A549 (cell line): ENCODE measurements at regions not wholly inside any gene's neighbourhood (a gene's known extent, or its start where the extent isn't known, plus 50 kb on each side); places are given as distances from the start of the nearest gene placed in this dataset.

Source experiments
- ATAC-seq, 2 experiments: fragments of 200-7000 bp in 1 of 2; fragments of >200 bp in 1 of 2; cut with Nextera tagmentation in 1 of 2; cut with Tn5 transposase in 1 of 2; 3 replicates each; pipeline versions ENCODE4 v1.8.0 to v1.9.1; 2018 to 2020; ENCODE audit warnings: mild to moderate bottlenecking in 1 of 2, moderate library complexity in 1 of 2
- CTCF ChIA-PET: fragments of 300-600 bp; sonication (Branson Sonifier 250); formaldehyde crosslinking; extraction: SDS; loops from one replicate; lab custom pipeline; 2021; ENCODE audit warnings: antibody characterized with exemption, inconsistent platforms; lab: Yijun Ruan, JAX
- POLR2A ChIA-PET: fragments of 350-600 bp; formaldehyde crosslinking; extraction: SDS; loops from one replicate; lab custom pipeline; 2021; ENCODE audit warnings: antibody characterized with exemption, inconsistent platforms; lab: Yijun Ruan, JAX
- DNase-seq, 2 experiments: peaks; one replicate each; pipeline versions ENCODE4 v3.0.0 to v3.0.0-alpha.2; 2011 to 2016; ENCODE audit warnings: low read depth in 1 of 2, low spot score in 1 of 2
- FAIRE-seq: peaks from 2 replicates; lab custom pipeline; 2011; peaks lifted over from hg19 to GRCh38; lab: Jason Lieb, UNC
- H3K27ac ChIP-seq, 2 experiments: fragments of >200 bp; sonication (Bioruptor Twin); formaldehyde crosslinking; 3 replicates each; pipeline ENCODE4 v1.5.1; 2016 to 2017
- H3K4me1 ChIP-seq: fragments of >200 bp; sonication (Bioruptor Twin); formaldehyde crosslinking; 3 replicates; pipeline ENCODE4 v1.6.1; 2016
- H3K4me2 ChIP-seq: fragments of >200 bp; sonication (Bioruptor Twin); formaldehyde crosslinking; 3 replicates; pipeline ENCODE4 v1.6.1; 2016
- H3K4me3 ChIP-seq: fragments of >200 bp; sonication (Bioruptor Twin); formaldehyde crosslinking; 3 replicates; pipeline ENCODE4 v1.5.1; 2016
- H3K9me3 ChIP-seq: fragments of >200 bp; sonication (Bioruptor Twin); formaldehyde crosslinking; 3 replicates; pipeline ENCODE4 v1.6.1; 2016
- CBX2 ChIP-seq: fragments of 200-600 bp; sonication (generic); IDR thresholded peaks from 2 replicates; pipeline ENCODE4 v1.6.1; 2016; ENCODE audit warnings: low read depth, mild to moderate bottlenecking, borderline replicate concordance
- CHD4 ChIP-seq: fragments of 200-600 bp; sonication (generic); IDR thresholded peaks from 2 replicates; pipeline ENCODE4 v1.6.1; 2016; ENCODE audit warnings: antibody characterized with exemption, mild to moderate bottlenecking, borderline replicate concordance
- EHF ChIP-seq: fragments of 250-450 bp; sonication (Bioruptor Pico); IDR thresholded peaks from 2 replicates; pipeline ENCODE4 v1.5.0; 2020; ENCODE audit warnings: mild to moderate bottlenecking
- EHMT2 ChIP-seq: fragments of 200-600 bp; sonication (generic); IDR thresholded peaks from 2 replicates; pipeline ENCODE4 v1.6.1; 2016; ENCODE audit warnings: antibody characterized with exemption, low read depth, mild to moderate bottlenecking, moderate library complexity
- EP300 ChIP-seq, 2 experiments: fragments of >200 bp; sonication (Bioruptor Twin); formaldehyde crosslinking; IDR thresholded peaks; 2 replicates in 1 of 2; 3 replicates in 1 of 2; pipeline ENCODE4 v1.6.1; 2016 to 2017
- FOSB ChIP-seq: fragments of 250-450 bp; sonication (Bioruptor Pico); IDR thresholded peaks from 2 replicates; pipeline ENCODE4 v1.5.0; 2020; ENCODE audit warnings: mild to moderate bottlenecking, moderate library complexity
- FOSL2 ChIP-seq, 2 experiments: fragments of 450-650 bp in 1 of 2; fragments of >200 bp in 1 of 2; sonication (Bioruptor Twin) in 1 of 2; formaldehyde crosslinking; IDR thresholded peaks; 2 replicates each; pipeline versions ENCODE4 v1.5.0 to v1.6.1; 2016 to 2020; ENCODE audit warnings: mild to moderate bottlenecking in 1 of 2, moderate library complexity in 1 of 2
- FOXS1 ChIP-seq: fragments of 250-450 bp; sonication (Bioruptor Pico); IDR thresholded peaks from 2 replicates; pipeline ENCODE4 v1.5.0; 2020; ENCODE audit warnings: mild to moderate bottlenecking, moderate library complexity
- HOXA7 ChIP-seq: fragments of 250-450 bp; sonication (Bioruptor Pico); IDR thresholded peaks from 2 replicates; pipeline ENCODE4 v1.5.0; 2020; ENCODE audit warnings: mild to moderate bottlenecking, moderate library complexity
- HOXB13 ChIP-seq: fragments of 250-450 bp; sonication (Bioruptor Pico); IDR thresholded peaks from 2 replicates; pipeline ENCODE4 v1.5.0; 2020; ENCODE audit warnings: low read depth, mild to moderate bottlenecking, moderate library complexity
- KDM5A ChIP-seq: fragments of 200-600 bp; sonication (generic); IDR thresholded peaks from 2 replicates; pipeline ENCODE4 v1.6.1; 2016; ENCODE audit warnings: antibody characterized with exemption, mild to moderate bottlenecking
- MAFK ChIP-seq: fragments of 450-650 bp; IDR thresholded peaks from 2 replicates; pipeline ENCODE4 v1.6.1; 2014; ENCODE audit not compliant: partially characterized antibody
- MYC ChIP-seq: IDR thresholded peaks from 2 replicates; pipeline ENCODE4 v1.6.1; 2012; ENCODE audit warnings: mild to moderate bottlenecking, inconsistent platforms, low read length, improper control_type of control experiment, borderline replicate concordance
- NPAS2 ChIP-seq: fragments of 250-450 bp; sonication (Bioruptor Pico); IDR thresholded peaks from 2 replicates; pipeline ENCODE4 v1.8.0; 2022; ENCODE audit warnings: mild to moderate bottlenecking, moderate library complexity, borderline replicate concordance
- PBX3 ChIP-seq: IDR thresholded peaks from 2 replicates; pipeline ENCODE4 v1.6.1; 2012
- POLR2AphosphoS2 ChIP-seq: conservative IDR thresholded peaks from 2 replicates; pipeline ENCODE4 v1.6.1; 2012; ENCODE audit warnings: low read length, improper control_type of control experiment, inconsistent platforms
- RFX5 ChIP-seq: fragments of 450-650 bp; IDR thresholded peaks from 2 replicates; pipeline ENCODE4 v1.7.1; 2014; ENCODE audit warnings: antibody characterized with exemption, mild to moderate bottlenecking, moderate library complexity
- SMC3 ChIP-seq: fragments of >200 bp; sonication (Bioruptor Twin); formaldehyde crosslinking; IDR thresholded peaks from 3 replicates; pipeline ENCODE4 v1.6.1; 2018; ENCODE audit warnings: inconsistent platforms
- SREBF2 ChIP-seq: fragments of 450-650 bp; IDR thresholded peaks from 2 replicates; pipeline ENCODE4 v1.6.1; 2014; ENCODE audit warnings: mild to moderate bottlenecking, moderate library complexity
- TP53 ChIP-seq: fragments of 250-450 bp; sonication (Bioruptor Pico); IDR thresholded peaks from 2 replicates; pipeline ENCODE4 v1.5.0; 2021; ENCODE audit warnings: mild to moderate bottlenecking, moderate library complexity
- ZFP36 ChIP-seq: fragments of 450-650 bp; IDR thresholded peaks from 2 replicates; pipeline ENCODE4 v1.6.1; 2014; ENCODE audit warnings: borderline replicate concordance; ENCODE audit not compliant: partially characterized antibody
- ZNF302 ChIP-seq: fragments of 250-450 bp; sonication (Bioruptor Pico); IDR thresholded peaks from 2 replicates; pipeline ENCODE4 v1.9.0; 2021; ENCODE audit warnings: inconsistent platforms, mild to moderate bottlenecking, moderate library complexity
- ZSCAN20 ChIP-seq: fragments of 250-450 bp; sonication (Bioruptor Pico); IDR thresholded peaks from 2 replicates; pipeline ENCODE4 v1.8.0; 2022; ENCODE audit warnings: mild to moderate bottlenecking, moderate library complexity
- WGBS: methylation state at CpG from one replicate; pipeline ENCODE4 v1.1.6; 2017; ENCODE audit errors: missing lambda C conversion rate; 5-methylcytosine and 5-hydroxymethylcytosine counted together
- TF ChIP-seq, protein P1 (sequence below): fragments of >200 bp; sonication (Bioruptor Twin); formaldehyde crosslinking; IDR thresholded peaks from 3 replicates; pipeline ENCODE4 v1.5.1; 2016
- TF ChIP-seq, protein P2 (sequence below): IDR thresholded peaks from 2 replicates; pipeline ENCODE4 v1.6.1; 2012

DNA sequence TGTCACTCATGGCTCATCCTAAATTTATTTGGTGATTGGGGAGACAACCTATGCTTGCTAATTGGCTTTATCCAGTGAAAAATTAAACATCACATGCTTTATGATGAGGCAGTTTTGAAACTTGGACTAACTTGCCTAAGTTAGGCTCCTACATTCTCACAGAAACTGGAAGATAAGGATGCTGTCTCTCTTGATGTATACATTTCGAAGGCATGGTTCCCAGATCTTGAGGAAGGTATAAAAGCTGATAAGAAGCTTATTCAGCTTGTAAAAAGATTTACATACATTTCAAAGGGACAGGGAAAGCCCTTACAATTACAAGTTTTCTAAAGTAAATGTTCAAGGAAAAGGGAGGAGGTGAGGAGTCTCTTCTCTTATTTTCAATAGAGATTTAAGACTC, 561.7 kb downstream of the IPMK start:
- CTCF ChIA-PET = interaction anchor here (0.6 to 1.0 kb wide), 3 partner anchors 49 to 585 kb away, joined by 3 read pairs; no protein-coding TSS in a partner anchor
- no peak for ATAC-seq
- WGBS = 88% methylated on average over 1 of the region's 1 CpG
- no peak for DNase-seq
- Histone ChIP-seq H3K9me3 (no peaks in the 10 kb centered on the region), H3K4me2 (no peak overlapping the region), H3K27ac (peak overlapping the region; percentile 63 to 86; a peak in 4 of 6 replicates), H3K4me3 (no peak overlapping the region), H3K4me1 (peaks cover 26% of the 10 kb centered on the region)
- no peak for FAIRE-seq
- TF ChIP-seq SREBF2 (no peak), ZSCAN20 (CRISPR knock-in tag) (no peak), MAFK (no peak), NPAS2 (CRISPR knock-in tag) (no peak), FOSB (CRISPR knock-in tag) (no peak), KDM5A (no peak), TP53 (CRISPR knock-in tag) (no peak), MYC (no peak), SMC3 (no peak), ZNF302 (no peak), FOSL2 (IDR thresholded peaks at IDR 0.05) (no peak), FOSL2 (CRISPR knock-in tag; IDR thresholded peaks at IDR 0.05) (no peak), HOXB13 (CRISPR knock-in tag) (no peak), CHD4 (no peak), FOXS1 (CRISPR knock-in tag) (no peak)
- POLR2A ChIA-PET = no interaction called here

DNA sequence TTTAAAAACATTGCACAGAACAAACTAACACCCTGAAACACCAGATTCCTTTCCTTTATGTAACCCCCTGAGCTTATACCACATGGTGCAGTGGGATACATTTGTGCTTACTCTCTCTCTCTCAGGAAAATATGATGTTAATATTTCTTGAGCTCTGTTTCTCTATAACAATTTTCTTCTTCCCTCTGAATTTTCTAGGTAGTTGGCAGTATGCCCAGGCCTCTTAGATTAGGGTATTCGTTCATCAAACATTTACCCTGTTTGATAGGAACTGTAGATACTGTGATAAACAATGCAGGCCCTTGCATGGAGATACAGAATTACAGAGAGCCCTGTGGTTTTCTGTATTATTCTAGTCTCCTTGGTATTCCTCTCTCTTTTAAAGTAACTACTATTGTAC, 567.8 kb downstream of the IPMK start:
- H3K4me1 ChIP-seq = peaks cover 81% of the 10 kb centered on the region
- no peak for TF ChIP-seq NPAS2 (CRISPR knock-in tag)
- no peak for TF ChIP-seq ZFP36
- no peak for TF ChIP-seq SREBF2
- TF ChIP-seq RFX5 = no peak
- TF ChIP-seq EHMT2 = no peak
- TF ChIP-seq PBX3 = no peak
- no peak for TF ChIP-seq HOXA7
- no peak for TF ChIP-seq ZNF302
- TF ChIP-seq CBX2 = no peak
- no peak for TF ChIP-seq CHD4
- no peak for TF ChIP-seq ZSCAN20 (CRISPR knock-in tag)
- TF ChIP-seq POLR2AphosphoS2 = no peak
- TF ChIP-seq EP300 (IDR thresholded peaks at IDR 0.05) = no peak
- no peak for TF ChIP-seq EHF (CRISPR knock-in tag)
- TF ChIP-seq FOSL2 (IDR thresholded peaks at IDR 0.05) = no peak
- TF ChIP-seq FOSL2 (CRISPR knock-in tag; IDR thresholded peaks at IDR 0.05) = no peak
- TF ChIP-seq, protein P1, sequence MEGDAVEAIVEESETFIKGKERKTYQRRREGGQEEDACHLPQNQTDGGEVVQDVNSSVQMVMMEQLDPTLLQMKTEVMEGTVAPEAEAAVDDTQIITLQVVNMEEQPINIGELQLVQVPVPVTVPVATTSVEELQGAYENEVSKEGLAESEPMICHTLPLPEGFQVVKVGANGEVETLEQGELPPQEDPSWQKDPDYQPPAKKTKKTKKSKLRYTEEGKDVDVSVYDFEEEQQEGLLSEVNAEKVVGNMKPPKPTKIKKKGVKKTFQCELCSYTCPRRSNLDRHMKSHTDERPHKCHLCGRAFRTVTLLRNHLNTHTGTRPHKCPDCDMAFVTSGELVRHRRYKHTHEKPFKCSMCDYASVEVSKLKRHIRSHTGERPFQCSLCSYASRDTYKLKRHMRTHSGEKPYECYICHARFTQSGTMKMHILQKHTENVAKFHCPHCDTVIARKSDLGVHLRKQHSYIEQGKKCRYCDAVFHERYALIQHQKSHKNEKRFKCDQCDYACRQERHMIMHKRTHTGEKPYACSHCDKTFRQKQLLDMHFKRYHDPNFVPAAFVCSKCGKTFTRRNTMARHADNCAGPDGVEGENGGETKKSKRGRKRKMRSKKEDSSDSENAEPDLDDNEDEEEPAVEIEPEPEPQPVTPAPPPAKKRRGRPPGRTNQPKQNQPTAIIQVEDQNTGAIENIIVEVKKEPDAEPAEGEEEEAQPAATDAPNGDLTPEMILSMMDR = no peak
- TF ChIP-seq, protein P2, sequence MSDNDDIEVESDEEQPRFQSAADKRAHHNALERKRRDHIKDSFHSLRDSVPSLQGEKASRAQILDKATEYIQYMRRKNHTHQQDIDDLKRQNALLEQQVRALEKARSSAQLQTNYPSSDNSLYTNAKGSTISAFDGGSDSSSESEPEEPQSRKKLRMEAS = no peak
- TF ChIP-seq, all 56 proteins: peak for 0
- 6% methylated on average over 1 of the region's 1 CpG for WGBS
- H3K4me3 ChIP-seq = no peak overlapping the region
- FAIRE-seq (no peak), DNase-seq (peak in 1 of 2 experiments; percentile 23), ATAC-seq (no peak)
- CTCF ChIA-PET = interaction anchor here (0.6 to 1.4 kb wide), 3 partner anchors 11 to 42 kb away, joined by 3 to 4 read pairs (median 3); no protein-coding TSS in a partner anchor
- H3K27ac ChIP-seq = peak overlapping the region; percentile 64 to 86; a peak in 5 of 6 replicates
- POLR2A ChIA-PET = no interaction called here
- no peaks in the 10 kb centered on the region for H3K9me3 ChIP-seq
- peak overlapping the region; percentile 45 for H3K4me2 ChIP-seq
